Smooth muscle cell (in vitro differentiated cells): ENCODE measurements at regions not wholly inside any gene's neighbourhood (a gene's known extent, or its start where the extent isn't known, plus 50 kb on each side); places are given as distances from the start of the nearest gene placed in this dataset.

Source experiments
- DNase-seq: peaks from one replicate; lab custom pipeline; 2025; ENCODE audit not compliant: unreplicated experiment; lab: John Stamatoyannopoulos, UW
- H2AFZ ChIP-seq: fragments of 200-600 bp; sonication (generic); 2 replicates; pipeline ENCODE4 v1.6.0; 2016; ENCODE audit warnings: antibody characterized with exemption, low read depth, mild to moderate bottlenecking
- H3F3A ChIP-seq: fragments of 200-600 bp; sonication (generic); 2 replicates; pipeline ENCODE4 v1.6.0; 2017; ENCODE audit warnings: antibody characterized with exemption, low read depth
- H3K27ac ChIP-seq: fragments of 200-600 bp; sonication (generic); 2 replicates; pipeline ENCODE4 v1.5.1; 2016; ENCODE audit warnings: low read depth, mild to moderate bottlenecking
- H3K27me3 ChIP-seq: fragments of 200-600 bp; sonication (generic); 2 replicates; pipeline ENCODE4 v1.6.1; 2016; ENCODE audit warnings: low read depth, mild to moderate bottlenecking
- H3K36me3 ChIP-seq: fragments of 200-600 bp; sonication (generic); 2 replicates; pipeline ENCODE4 v1.5.1; 2016; ENCODE audit warnings: low read depth
- H3K4me1 ChIP-seq: fragments of 200-600 bp; sonication (generic); 2 replicates; pipeline ENCODE4 v1.5.1; 2016; ENCODE audit warnings: low read depth
- H3K4me2 ChIP-seq: fragments of 200-600 bp; sonication (generic); 2 replicates; pipeline ENCODE4 v1.6.0; 2016; ENCODE audit warnings: mild to moderate bottlenecking
- H3K4me3 ChIP-seq: fragments of 200-600 bp; sonication (generic); 2 replicates; pipeline ENCODE4 v1.5.1; 2016; ENCODE audit warnings: mild to moderate bottlenecking
- H3K79me2 ChIP-seq: fragments of 200-600 bp; sonication (generic); 2 replicates; pipeline ENCODE4 v1.6.0; 2016; ENCODE audit warnings: low read depth, mild to moderate bottlenecking
- H3K9ac ChIP-seq: fragments of 200-600 bp; sonication (generic); 2 replicates; pipeline ENCODE4 v1.6.0; 2016; ENCODE audit warnings: low read depth
- H3K9me3 ChIP-seq: fragments of 200-600 bp; sonication (generic); replicated peaks from 2 replicates; pipeline ENCODE4 v1.5.1; 2016; ENCODE audit warnings: low read depth
- H4K20me1 ChIP-seq: fragments of 200-600 bp; sonication (generic); 2 replicates; pipeline ENCODE4 v1.6.0; 2016; ENCODE audit warnings: low read depth
- WGBS: methylation state at CpG from one replicate; pipeline ENCODE4 v1.1.7; 2016; ENCODE audit warnings: low lambda C conversion rate; 5-methylcytosine and 5-hydroxymethylcytosine counted together
- TF ChIP-seq, protein P1 (sequence below): fragments of 200-600 bp; sonication (generic); IDR thresholded peaks from 2 replicates; pipeline ENCODE4 v1.5.1; 2017; ENCODE audit warnings: borderline replicate concordance, mild to moderate bottlenecking, antibody characterized with exemption; ENCODE audit not compliant: insufficient read depth, poor library complexity, severe bottlenecking

DNA sequence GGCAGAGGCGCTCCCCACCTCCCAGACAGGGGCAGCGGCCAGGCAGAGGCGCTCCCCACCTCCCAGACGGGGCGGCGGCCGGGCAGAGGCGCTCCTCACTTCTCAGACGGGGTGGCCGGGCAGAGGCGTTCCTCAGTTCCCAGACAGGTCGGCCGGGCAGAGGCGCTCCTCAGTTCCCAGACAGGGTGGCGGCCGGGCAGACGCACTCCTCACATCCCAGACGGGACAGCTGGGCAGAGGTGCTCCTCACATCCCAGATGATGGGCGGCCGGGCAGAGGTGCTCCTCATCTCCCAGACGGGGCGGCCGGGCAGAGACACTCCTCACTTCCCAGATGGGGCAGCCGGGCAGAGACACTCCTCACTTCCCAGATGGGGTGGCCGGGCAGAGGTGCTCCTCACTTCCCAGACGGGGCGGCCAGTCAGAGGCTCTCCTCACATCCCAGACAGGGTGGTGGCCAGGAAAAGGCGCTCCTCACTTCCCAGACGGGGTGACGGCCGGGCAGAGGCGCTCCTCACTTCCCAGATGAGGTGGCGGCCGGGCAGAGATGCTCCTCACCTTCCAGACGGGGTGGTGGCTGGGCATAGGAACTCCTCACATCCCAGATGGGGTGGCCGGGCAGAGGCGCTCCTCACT, 75.1 kb downstream of the CARTPT start:
- TF ChIP-seq, protein P1, sequence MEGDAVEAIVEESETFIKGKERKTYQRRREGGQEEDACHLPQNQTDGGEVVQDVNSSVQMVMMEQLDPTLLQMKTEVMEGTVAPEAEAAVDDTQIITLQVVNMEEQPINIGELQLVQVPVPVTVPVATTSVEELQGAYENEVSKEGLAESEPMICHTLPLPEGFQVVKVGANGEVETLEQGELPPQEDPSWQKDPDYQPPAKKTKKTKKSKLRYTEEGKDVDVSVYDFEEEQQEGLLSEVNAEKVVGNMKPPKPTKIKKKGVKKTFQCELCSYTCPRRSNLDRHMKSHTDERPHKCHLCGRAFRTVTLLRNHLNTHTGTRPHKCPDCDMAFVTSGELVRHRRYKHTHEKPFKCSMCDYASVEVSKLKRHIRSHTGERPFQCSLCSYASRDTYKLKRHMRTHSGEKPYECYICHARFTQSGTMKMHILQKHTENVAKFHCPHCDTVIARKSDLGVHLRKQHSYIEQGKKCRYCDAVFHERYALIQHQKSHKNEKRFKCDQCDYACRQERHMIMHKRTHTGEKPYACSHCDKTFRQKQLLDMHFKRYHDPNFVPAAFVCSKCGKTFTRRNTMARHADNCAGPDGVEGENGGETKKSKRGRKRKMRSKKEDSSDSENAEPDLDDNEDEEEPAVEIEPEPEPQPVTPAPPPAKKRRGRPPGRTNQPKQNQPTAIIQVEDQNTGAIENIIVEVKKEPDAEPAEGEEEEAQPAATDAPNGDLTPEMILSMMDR: no peak

DNA sequence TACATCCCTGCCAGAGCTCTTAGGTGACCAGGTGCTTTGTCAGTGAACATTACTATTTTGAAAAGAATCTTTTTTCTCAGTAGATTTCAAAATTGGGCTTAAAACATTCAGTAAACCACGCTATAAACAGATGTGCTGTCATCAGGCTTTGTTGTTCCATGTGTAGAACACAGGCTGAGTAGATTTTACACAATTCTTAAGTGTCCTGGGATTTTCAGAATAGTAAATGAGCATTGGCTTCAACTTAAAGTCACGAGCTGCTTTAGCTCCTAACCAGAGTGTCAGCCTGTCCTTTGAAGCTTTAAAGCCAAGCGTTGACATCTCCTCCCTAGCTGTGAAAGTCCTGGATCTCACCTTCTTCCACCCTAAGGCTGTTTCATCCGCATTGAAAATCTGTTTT, 83.6 kb downstream of the CARTPT start:
- Histone ChIP-seq H3K4me3 (no peak overlapping the region), H3K4me2 (no peak overlapping the region), H3F3A (no peaks in the 10 kb centered on the region), H3K36me3 (no peaks in the 10 kb centered on the region), H3K9ac (no peak overlapping the region), H3K27me3 (no peaks in the 10 kb centered on the region), H3K9me3 (no peaks in the 10 kb centered on the region), H2AFZ (no peak overlapping the region), H4K20me1 (no peaks in the 10 kb centered on the region), H3K4me1 (peaks cover 3% of the 10 kb centered on the region), H3K79me2 (no peaks in the 10 kb centered on the region), H3K27ac (no peak overlapping the region)
- no peak for DNase-seq
- TF ChIP-seq, protein P1: no peak
- WGBS: 67% methylated on average over 4 of the region's 4 CpGs

More for the DNA sequence above, 75.1 kb downstream of the CARTPT start:
- Histone ChIP-seq H3K9ac (no peak overlapping the region), H3K36me3 (no peaks in the 10 kb centered on the region), H3K27ac (no peak overlapping the region), H2AFZ (no peak overlapping the region), H3K4me2 (no peak overlapping the region), H3K4me3 (no peak overlapping the region), H4K20me1 (no peaks in the 10 kb centered on the region), H3K9me3 (no peaks in the 10 kb centered on the region), H3K27me3 (no peaks in the 10 kb centered on the region), H3F3A (no peaks in the 10 kb centered on the region), H3K4me1 (peaks cover 4% of the 10 kb centered on the region), H3K79me2 (no peaks in the 10 kb centered on the region)
- DNase-seq: no peak
- WGBS: 98% methylated on average over 36 of the region's 37 CpGs

DNA sequence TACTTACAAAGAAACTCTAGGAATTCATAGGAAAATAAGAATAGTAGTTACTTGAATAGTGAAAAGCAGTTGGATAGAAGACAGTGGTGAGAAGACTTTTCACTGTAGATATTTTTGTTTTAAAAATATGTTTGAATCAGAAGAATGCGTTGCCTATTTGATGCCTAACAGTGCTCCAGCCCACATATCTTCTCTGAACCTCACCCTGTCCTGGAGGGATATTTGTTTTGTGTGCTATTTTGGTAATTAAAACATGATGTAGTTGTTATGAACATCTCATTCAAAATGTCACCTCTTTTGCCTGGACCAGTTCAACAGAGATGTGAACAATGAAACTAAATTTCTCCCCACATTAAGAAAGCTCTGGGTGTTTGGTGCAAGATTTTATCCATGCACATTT, 87.6 kb downstream of the CARTPT start:
- Histone ChIP-seq H3K79me2 (no peaks in the 10 kb centered on the region), H4K20me1 (no peaks in the 10 kb centered on the region), H3K27me3 (no peaks in the 10 kb centered on the region), H3K4me3 (no peak overlapping the region), H3F3A (no peaks in the 10 kb centered on the region), H3K4me1 (peaks cover 9% of the 10 kb centered on the region), H2AFZ (no peak overlapping the region), H3K9me3 (no peaks in the 10 kb centered on the region), H3K27ac (no peak overlapping the region), H3K36me3 (no peaks in the 10 kb centered on the region), H3K9ac (no peak overlapping the region), H3K4me2 (no peak overlapping the region)
- WGBS: 95% methylated on average over 1 of the region's 1 CpG
- DNase-seq: no peak
- TF ChIP-seq, protein P1: no peak

DNA sequence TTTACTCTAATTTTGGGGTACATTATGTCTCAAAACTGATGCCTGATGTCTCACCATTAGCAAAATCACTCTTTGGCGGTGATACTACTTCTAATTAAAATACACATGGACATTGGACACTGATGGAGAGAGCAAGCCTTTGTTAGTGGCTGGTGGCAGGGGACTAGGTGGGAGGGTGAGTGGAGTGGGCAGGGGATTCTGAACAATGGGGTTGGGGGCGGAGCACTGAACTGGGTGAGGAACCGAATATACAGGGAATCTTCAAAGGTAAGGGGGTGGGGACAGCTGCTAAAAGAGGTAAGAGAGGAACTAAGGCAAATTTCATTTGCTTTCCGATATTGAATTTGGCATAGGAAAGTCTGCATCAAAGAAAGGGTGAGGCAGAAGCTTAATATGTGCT, 88.8 kb downstream of the CARTPT start:
- Histone ChIP-seq H3K4me2 (no peak overlapping the region), H3K9me3 (no peaks in the 10 kb centered on the region), H3K4me3 (no peak overlapping the region), H3K9ac (no peak overlapping the region), H3K79me2 (no peaks in the 10 kb centered on the region), H4K20me1 (no peaks in the 10 kb centered on the region), H3F3A (no peaks in the 10 kb centered on the region), H3K4me1 (peaks cover 9% of the 10 kb centered on the region), H3K27ac (no peak overlapping the region), H3K36me3 (no peaks in the 10 kb centered on the region), H2AFZ (no peak overlapping the region), H3K27me3 (no peaks in the 10 kb centered on the region)
- TF ChIP-seq, protein P1: no peak
- DNase-seq: no peak
- 64% methylated on average over 4 of the region's 4 CpGs for WGBS
